HG03108 (cell line): ENCODE measurements at regions not wholly inside any gene's neighbourhood (a gene's known extent, or its start where the extent isn't known, plus 50 kb on each side); places are given as distances from the start of the nearest gene placed in this dataset.
"Not testable (repeated sequence)": the region's sequence is repeated elsewhere in the genome, so short reads cannot be mapped to it uniquely, and the experiment has no call there.

Experiments
- ATAC-seq: cut with Tn5 transposase; IDR thresholded peaks from one replicate; pipeline ENCODE4 v1.9.1; 2021; ENCODE audit warnings: moderate library complexity; ENCODE audit not compliant: unreplicated experiment

GRCh38 chr1:101185421-101185820, 51.4 kb upstream of the S1PR1 start:
- no peak for ATAC-seq

GRCh38 chr1:101183388-101183699, 53.5 kb upstream of the S1PR1 start:
- no peak for ATAC-seq

GRCh38 chr1:101182627-101183387, 54.0 kb upstream of the S1PR1 start:
- ATAC-seq = no peak

DNA sequence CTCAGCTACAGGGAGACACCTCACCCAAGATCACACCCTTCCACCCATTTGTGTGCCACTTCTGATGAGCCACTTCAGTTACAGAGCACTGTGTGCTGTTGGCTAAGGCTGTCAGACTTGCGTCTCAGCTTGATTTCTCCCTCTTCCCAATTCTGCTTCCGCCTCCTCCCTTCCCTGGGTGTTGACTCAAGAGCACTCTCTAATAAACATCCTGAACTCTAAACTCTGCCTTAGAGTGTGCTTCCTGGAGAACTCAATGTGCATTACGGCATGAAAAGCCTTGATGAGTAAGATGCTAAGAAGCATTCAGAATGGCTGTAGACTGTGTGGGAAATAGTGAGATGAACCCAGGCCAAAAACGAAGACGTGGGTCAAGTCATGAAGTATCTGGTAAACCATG, 54.9 kb upstream of the S1PR1 start:
- ATAC-seq = no peak

- ATAC-seq = peak; percentile 90
Measured at GRCh38 chr1:101178688-101179491, 57.9 kb upstream of the S1PR1 start.

- no peak for ATAC-seq
Measured at GRCh38 chr1:101178341-101178687, 58.5 kb upstream of the S1PR1 start.

- ATAC-seq = no peak
Measured at GRCh38 chr1:101175886-101176285, 60.9 kb upstream of the S1PR1 start.

- no peak for ATAC-seq
Measured at GRCh38 chr1:101175466-101175865, 61.4 kb upstream of the S1PR1 start.

DNA sequence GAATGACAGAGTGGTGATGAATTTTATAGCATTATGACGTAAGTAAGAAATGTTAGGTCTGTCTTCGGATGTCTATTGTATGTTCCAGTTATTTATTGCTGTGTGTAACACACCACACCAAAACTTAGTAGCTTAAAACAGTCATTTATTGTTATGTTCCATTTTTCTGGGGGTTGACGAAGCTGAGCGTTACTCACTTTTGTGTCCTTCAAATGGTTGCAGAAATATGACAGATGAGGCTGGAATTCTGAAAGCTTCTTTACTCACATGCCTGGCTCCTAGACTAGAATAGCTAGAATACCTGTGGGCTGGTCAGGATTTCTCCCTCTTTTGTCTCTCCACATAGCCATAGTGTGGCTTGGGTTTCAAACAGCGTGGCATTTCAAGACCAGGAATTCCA, 62.1 kb upstream of the S1PR1 start:
- ATAC-seq = no peak

GRCh38 chr1:101174298-101174697, 62.5 kb upstream of the S1PR1 start:
- not testable (repeated sequence) for ATAC-seq

DNA sequence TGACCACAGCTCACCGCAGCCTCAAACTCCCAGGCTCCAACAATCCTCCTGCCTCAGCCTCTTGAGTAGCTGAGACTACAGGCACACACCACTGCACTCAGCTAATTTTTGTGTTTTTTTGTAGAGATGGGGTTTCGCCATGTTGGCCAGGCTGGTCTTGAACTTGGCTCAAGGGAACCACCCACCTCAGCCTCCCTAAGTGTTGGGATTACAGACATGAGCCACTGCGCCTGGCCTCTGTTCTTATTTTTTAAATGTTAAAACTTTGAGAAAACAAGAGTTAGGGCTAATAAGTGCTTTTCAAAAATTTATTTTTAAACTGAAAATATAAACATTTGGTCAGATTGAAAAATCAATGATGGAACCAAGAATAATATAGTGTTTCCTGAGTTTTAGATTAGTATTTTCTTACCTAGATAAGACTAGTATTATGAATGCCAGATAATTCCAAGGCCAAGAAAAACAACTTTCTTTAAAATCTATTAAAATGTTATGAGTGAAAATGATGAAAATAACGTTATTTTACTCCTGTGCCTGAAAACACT, 66.2 kb upstream of the S1PR1 start:
- no peak for ATAC-seq

- ATAC-seq = no peak
Measured at GRCh38 chr1:101167891-101168290, 68.9 kb upstream of the S1PR1 start.

DNA sequence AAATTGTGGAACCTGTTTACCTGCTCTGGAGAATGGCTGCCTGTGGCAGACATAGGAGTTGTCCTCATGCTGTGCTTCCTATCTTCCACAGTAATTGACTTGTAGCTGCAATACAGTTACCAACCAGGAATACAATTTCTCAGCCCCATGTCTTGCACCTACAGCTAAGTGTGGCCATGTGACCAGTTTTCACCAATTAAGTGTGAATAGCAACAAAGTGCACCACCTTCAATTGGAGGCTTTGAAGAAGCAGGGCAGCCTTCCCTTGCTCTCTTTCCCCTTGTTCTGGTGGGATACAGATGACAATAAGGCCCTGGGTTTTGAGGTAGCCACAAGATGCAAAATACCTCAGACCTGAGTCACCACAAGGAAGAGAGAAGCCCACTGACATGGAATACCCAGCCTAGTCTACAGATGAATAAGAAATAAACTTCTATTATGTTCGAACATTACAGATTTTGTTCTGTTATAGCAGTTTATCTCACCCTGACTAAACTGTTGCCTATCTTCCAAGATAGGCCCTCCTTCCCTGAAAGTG, 70.2 kb upstream of the S1PR1 start:
- no peak for ATAC-seq

GRCh38 chr1:101165954-101166353, 70.9 kb upstream of the S1PR1 start:
- ATAC-seq = no peak

- no peak for ATAC-seq
Measured at GRCh38 chr1:101165532-101165931, 71.3 kb upstream of the S1PR1 start.

DNA sequence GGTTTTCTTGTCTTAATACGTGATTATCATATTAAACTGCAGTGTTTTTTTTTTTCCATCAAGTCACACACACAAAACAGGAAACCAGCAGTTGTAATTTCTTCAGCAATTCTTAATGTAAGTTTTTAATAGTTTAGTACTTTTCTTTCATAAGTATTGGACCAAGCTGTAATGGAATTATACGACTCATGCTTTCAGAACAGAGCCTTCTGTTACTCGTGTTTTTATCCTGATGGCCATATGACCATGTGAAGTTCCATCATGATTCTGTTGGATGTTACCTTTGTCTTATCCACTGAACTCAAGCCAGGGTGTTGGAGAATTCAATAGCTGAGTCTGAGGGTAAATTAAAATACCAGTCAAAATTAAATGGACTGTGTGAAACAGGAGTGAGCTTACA, 72.0 kb upstream of the S1PR1 start:
- no peak for ATAC-seq

GRCh38 chr1:101162736-101163735, 73.8 kb upstream of the S1PR1 start:
- no peak for ATAC-seq

- no peak for ATAC-seq
Measured at GRCh38 chr1:101162300-101162699, 74.5 kb upstream of the S1PR1 start.

DNA sequence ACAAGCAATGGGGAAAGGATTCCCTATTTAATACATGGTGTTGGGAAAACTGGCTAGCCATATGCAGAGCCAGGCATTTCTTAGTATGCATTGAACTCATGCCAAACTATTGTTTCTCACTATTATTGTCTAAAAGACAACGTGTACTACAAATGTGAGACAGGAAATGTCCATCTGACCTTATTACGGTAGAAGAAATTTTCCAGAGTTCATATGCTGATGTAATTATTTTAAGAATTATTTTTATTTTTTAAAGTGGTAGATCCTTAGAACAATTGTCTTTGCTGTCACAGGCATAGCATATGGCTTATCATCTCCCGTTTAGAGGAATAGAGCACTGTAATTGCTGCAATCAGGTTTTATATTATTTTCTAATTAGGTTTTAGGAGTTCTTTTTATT, 75.2 kb upstream of the S1PR1 start:
- no peak for ATAC-seq

- ATAC-seq = no peak
Measured at GRCh38 chr1:101158424-101158823, 78.4 kb upstream of the S1PR1 start.

DNA sequence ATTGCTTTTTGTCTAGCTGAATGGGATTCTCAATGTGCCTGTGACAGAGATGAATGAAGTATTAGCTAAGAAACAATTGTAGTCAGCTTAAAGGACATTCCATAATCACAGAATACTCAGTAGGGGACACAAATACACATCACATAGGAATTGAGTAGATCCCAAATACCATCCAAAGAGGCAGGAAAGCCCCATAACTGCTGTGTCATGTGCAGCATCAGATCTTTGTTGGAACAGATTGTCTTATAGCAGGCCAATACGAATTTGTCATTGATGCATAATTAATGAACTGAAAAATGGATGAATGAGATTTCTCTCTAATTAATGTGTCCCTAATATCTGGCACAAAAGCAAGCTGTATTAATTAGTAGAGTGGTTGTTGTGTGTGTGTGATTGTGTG, 82.3 kb upstream of the S1PR1 start:
- no peak for ATAC-seq
